Type B pancreatic cell (in vitro differentiated cells): ENCODE measurements at regions not wholly inside any gene's neighbourhood (a gene's known extent, or its start where the extent isn't known, plus 50 kb on each side); places are given as distances from the start of the nearest gene placed in this dataset.

Experiments used
- DNase-seq: peaks from one replicate; pipeline ENCODE4 v3.0.0; 2021; ENCODE audit warnings: mixed read lengths; ENCODE audit not compliant: unreplicated experiment; ENCODE audit errors: extremely low spot score
- H3K27ac Mint-ChIP-seq: 2 replicates; pipeline ENCODE4 v1.8.0; 2021; ENCODE audit warnings: mild to moderate bottlenecking, mixed read lengths
- H3K27me3 Mint-ChIP-seq: 2 replicates; pipeline ENCODE4 v1.8.0; 2021; ENCODE audit warnings: mixed read lengths
- H3K36me3 Mint-ChIP-seq: 2 replicates; pipeline ENCODE4 v1.8.0; 2021; ENCODE audit warnings: mixed read lengths
- H3K4me1 Mint-ChIP-seq: one replicate; pipeline ENCODE4 v1.8.0; 2021; ENCODE audit warnings: mixed read lengths; ENCODE audit not compliant: unreplicated experiment
- H3K4me3 Mint-ChIP-seq: 2 replicates; pipeline ENCODE4 v1.8.0; 2021; ENCODE audit warnings: mild to moderate bottlenecking, mixed read lengths
- H3K9me3 Mint-ChIP-seq: 2 replicates; pipeline ENCODE4 v1.8.0; 2021; ENCODE audit warnings: mixed read lengths
- CTCF ChIP-seq: fragments of 200-600 bp; sonication (generic); conservative IDR thresholded peaks from 2 replicates; pipeline ENCODE4 v1.5.0; 2021; ENCODE audit warnings: antibody characterized with exemption, mild to moderate bottlenecking

- Mint-ChIP-seq H3K27me3 (peaks cover 22% of the 10 kb centered on the region), H3K27ac (no peak overlapping the region), H3K4me1 (peaks cover 12% of the 10 kb centered on the region), H3K9me3 (no peaks in the 10 kb centered on the region), H3K36me3 (no peaks in the 10 kb centered on the region), H3K4me3 (no peak overlapping the region)
- DNase-seq: no peak
- no peak for TF ChIP-seq CTCF
Measured at GRCh38 chr16:9526791-9527190, 435.3 kb downstream of the HAPSTR1 start.

GRCh38 chr16:9527976-9528375, 436.5 kb downstream of the HAPSTR1 start:
- Mint-ChIP-seq H3K36me3 (no peaks in the 10 kb centered on the region), H3K27me3 (peaks cover 24% of the 10 kb centered on the region), H3K4me3 (no peak overlapping the region), H3K9me3 (no peaks in the 10 kb centered on the region), H3K4me1 (peaks cover 4% of the 10 kb centered on the region), H3K27ac (no peak overlapping the region)
- no peak for TF ChIP-seq CTCF
- no peak for DNase-seq

GRCh38 chr16:9528511-9529079, 437.2 kb downstream of the HAPSTR1 start:
- Mint-ChIP-seq H3K27ac (no peak overlapping the region), H3K4me3 (no peak overlapping the region), H3K27me3 (peaks cover 26% of the 10 kb centered on the region), H3K9me3 (no peaks in the 10 kb centered on the region), H3K4me1 (peaks cover 4% of the 10 kb centered on the region), H3K36me3 (no peaks in the 10 kb centered on the region)
- DNase-seq: no peak
- no peak for TF ChIP-seq CTCF

- Mint-ChIP-seq H3K4me1 (peaks cover 4% of the 10 kb centered on the region), H3K27ac (no peak overlapping the region), H3K4me3 (no peak overlapping the region), H3K27me3 (peaks cover 7% of the 10 kb centered on the region), H3K9me3 (peaks cover 5% of the 10 kb centered on the region), H3K36me3 (no peaks in the 10 kb centered on the region)
- TF ChIP-seq CTCF: no peak
- no peak for DNase-seq
Measured at GRCh38 chr16:9533042-9533441, 441.6 kb downstream of the HAPSTR1 start.

GRCh38 chr16:9534759-9535158, 443.3 kb downstream of the HAPSTR1 start:
- Mint-ChIP-seq H3K36me3 (no peaks in the 10 kb centered on the region), H3K27ac (no peak overlapping the region), H3K4me3 (no peak overlapping the region), H3K27me3 (peaks cover 7% of the 10 kb centered on the region), H3K9me3 (peaks cover 5% of the 10 kb centered on the region), H3K4me1 (peaks cover 4% of the 10 kb centered on the region)
- DNase-seq: no peak
- TF ChIP-seq CTCF: no peak

GRCh38 chr16:9536905-9537304, 445.5 kb downstream of the HAPSTR1 start:
- Mint-ChIP-seq H3K36me3 (no peaks in the 10 kb centered on the region), H3K9me3 (peaks cover 5% of the 10 kb centered on the region)
- TF ChIP-seq CTCF: no peak

More at GRCh38 chr16:9536905-9537304, 445.5 kb downstream of the HAPSTR1 start:
- H3K4me3 Mint-ChIP-seq: no peak overlapping the region
- H3K27me3 Mint-ChIP-seq: peaks cover 8% of the 10 kb centered on the region
- H3K4me1 Mint-ChIP-seq: peaks cover 4% of the 10 kb centered on the region
- H3K27ac Mint-ChIP-seq: no peak overlapping the region
- DNase-seq: no peak
